ENCODE measurements at regions not wholly inside any gene's neighbourhood (a gene's known extent, or its start where the extent isn't known, plus 50 kb on each side); places are given as distances from the start of the nearest gene placed in this dataset.

DNA sequence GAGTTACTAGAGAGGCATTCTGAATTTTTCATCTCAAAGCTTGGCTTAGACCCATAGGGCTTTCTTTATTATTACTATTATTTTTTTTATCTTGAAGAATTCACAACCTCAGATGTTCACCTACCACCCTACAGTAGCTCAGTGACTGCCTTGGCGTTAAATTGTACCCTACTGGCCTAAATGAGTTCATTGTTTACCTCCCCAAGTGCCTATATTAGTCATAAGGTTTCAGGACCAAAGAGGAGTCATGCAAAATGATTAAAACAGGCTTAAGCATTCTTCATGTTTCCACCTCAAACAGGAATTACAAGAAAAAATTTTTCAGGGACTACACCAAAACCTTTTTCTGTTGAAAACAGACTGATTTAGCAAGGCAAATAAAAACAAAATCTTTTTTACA, 751.5 kb downstream of the SQOR start:
- TF ChIP-seq, protein P1, sequence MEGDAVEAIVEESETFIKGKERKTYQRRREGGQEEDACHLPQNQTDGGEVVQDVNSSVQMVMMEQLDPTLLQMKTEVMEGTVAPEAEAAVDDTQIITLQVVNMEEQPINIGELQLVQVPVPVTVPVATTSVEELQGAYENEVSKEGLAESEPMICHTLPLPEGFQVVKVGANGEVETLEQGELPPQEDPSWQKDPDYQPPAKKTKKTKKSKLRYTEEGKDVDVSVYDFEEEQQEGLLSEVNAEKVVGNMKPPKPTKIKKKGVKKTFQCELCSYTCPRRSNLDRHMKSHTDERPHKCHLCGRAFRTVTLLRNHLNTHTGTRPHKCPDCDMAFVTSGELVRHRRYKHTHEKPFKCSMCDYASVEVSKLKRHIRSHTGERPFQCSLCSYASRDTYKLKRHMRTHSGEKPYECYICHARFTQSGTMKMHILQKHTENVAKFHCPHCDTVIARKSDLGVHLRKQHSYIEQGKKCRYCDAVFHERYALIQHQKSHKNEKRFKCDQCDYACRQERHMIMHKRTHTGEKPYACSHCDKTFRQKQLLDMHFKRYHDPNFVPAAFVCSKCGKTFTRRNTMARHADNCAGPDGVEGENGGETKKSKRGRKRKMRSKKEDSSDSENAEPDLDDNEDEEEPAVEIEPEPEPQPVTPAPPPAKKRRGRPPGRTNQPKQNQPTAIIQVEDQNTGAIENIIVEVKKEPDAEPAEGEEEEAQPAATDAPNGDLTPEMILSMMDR (IDR thresholded peaks at IDR 0.05), result no peak
- H3K36me3 ChIP-seq, result no peaks in the 10 kb centered on the region
- no peak for ATAC-seq
- WGBS, 2 donors, result 79 to 84% methylated on average over 1 of the region's 1 CpG
- H3K9me3 ChIP-seq, result peaks cover 0 to 22% (median 7%) of the 10 kb centered on the region in 11 donors
- no peak overlapping the region for H3K27ac ChIP-seq
- no peak for DNase-seq
- intact Hi-C loops (cut with DNase I), result no loop called here
- no peak overlapping the region for H3K4me3 ChIP-seq
- H3K4me1 ChIP-seq, result no peaks in the 10 kb centered on the region
- H3K27me3 ChIP-seq, result no peaks in the 10 kb centered on the region

DNA sequence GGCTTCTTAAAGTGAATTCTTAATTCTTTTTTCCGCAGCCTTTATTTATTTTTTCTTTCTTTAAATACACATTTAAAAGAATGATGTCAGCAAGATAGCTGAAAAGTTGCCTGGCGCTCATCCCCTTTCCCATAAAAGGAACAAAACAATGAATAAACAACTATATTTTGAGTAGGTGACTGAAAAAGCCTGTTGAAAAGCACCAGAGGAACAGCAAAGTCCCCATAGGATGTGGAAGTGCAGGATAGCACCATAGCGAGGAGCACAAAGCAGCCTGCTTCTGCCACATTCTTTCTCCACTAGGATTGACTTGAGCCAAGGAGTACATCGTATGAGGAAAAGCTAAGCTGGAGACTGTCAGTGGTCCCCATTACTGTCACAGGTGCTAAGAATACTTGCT, 754.9 kb downstream of the SQOR start:
- Histone ChIP-seq H3K9me3 (peaks cover 0 to 29% (median 8%) of the 10 kb centered on the region in 11 donors), H3K4me1 (no peaks in the 10 kb centered on the region), H3K27ac (no peak overlapping the region), H3K27me3 (no peaks in the 10 kb centered on the region), H3K4me3 (no peak overlapping the region), H3K36me3 (no peaks in the 10 kb centered on the region)
- intact Hi-C loops (cut with DNase I), result no loop called here
- TF ChIP-seq, protein P1 (IDR thresholded peaks at IDR 0.05), result no peak
- 78 to 80% methylated on average over 4 of the region's 4 CpGs for WGBS, 2 donors
- ATAC-seq (no peak), DNase-seq (no peak)

DNA sequence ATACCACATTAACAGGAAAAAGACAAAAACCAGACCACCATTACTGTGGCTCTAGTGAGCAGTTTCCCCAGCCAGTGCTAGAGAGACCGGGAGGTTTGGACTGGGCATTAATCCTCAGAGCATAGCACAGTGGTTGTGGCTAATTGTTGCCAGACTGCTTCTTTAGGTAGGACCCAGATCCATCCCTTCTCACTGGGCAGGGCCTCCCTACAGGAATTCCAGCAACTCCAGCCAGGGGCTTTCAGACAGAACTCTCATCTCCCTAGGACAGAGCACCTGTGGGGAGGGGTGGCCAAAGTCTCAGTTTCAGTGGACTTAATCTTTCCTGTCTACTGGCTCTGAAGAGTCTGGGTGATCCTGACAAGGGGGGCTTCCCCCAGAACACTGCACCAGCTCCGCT, 759.6 kb downstream of the SQOR start:
- WGBS, 2 donors, result 72 to 75% methylated on average over 2 of the region's 2 CpGs
- Histone ChIP-seq H3K36me3 (no peaks in the 10 kb centered on the region), H3K27me3 (no peaks in the 10 kb centered on the region), H3K4me3 (no peak overlapping the region), H3K27ac (no peak overlapping the region), H3K4me1 (no peaks in the 10 kb centered on the region), H3K9me3 (peaks cover 0 to 40% (median 14%) of the 10 kb centered on the region in 11 donors)
- DNase-seq (no peak), ATAC-seq (no peak)
- intact Hi-C loops (cut with DNase I), result no loop called here
- TF ChIP-seq, protein P1 (IDR thresholded peaks at IDR 0.05), result no peak

DNA sequence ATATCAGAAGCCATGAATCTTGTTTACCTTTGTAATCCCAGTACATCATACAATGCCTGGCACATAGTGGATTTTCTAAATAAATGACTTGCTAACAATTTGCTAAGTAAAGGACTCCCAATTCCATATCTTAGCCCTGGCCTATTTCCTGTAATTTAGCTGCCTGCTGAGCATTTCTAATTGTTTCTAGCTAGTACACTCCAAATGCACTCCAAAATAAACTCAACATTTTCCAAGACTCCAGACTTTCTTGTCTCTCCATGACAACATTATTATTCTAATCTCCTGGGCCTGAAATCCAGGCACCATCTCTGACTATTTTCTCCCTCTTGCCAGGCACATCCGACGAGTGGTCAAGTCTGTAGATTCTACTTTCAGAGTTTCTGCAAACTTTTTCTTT, 773.5 kb downstream of the SQOR start:
- DNase-seq (peak in 1 of 2 donors; percentile 7), ATAC-seq (peak in 6 of 8 donors; percentile 43 to 87 (median 67))
- TF ChIP-seq, protein P1 (IDR thresholded peaks at IDR 0.05), result no peak
- no peaks in the 10 kb centered on the region for H3K9me3 ChIP-seq
- no peak overlapping the region for H3K4me3 ChIP-seq
- H3K36me3 ChIP-seq, result no peaks in the 10 kb centered on the region
- peaks cover 0 to 16% (median 0%) of the 10 kb centered on the region in 9 donors for H3K4me1 ChIP-seq
- intact Hi-C loops (cut with DNase I), result no loop called here
- H3K27me3 ChIP-seq, result no peaks in the 10 kb centered on the region
- H3K27ac ChIP-seq, result peak overlapping the region in 3 of 10 donors; percentile 27 to 44 (median 27)
- 42 to 45% methylated on average over 2 of the region's 2 CpGs for WGBS, 2 donors

Data from heart right ventricle (tissue), 16 donors.